Activated naive CD4-positive, alpha-beta T cell treated with Interleukin-2 at 50 U/mL for 16 hours (primary cell): ENCODE measurements at regions not wholly inside any gene's neighbourhood (a gene's known extent, or its start where the extent isn't known, plus 50 kb on each side); places are given as distances from the start of the nearest gene placed in this dataset.

Experiments
- DNase-seq: peaks from one replicate; pipeline ENCODE4 v3.0.0-alpha.2; 2020

DNA sequence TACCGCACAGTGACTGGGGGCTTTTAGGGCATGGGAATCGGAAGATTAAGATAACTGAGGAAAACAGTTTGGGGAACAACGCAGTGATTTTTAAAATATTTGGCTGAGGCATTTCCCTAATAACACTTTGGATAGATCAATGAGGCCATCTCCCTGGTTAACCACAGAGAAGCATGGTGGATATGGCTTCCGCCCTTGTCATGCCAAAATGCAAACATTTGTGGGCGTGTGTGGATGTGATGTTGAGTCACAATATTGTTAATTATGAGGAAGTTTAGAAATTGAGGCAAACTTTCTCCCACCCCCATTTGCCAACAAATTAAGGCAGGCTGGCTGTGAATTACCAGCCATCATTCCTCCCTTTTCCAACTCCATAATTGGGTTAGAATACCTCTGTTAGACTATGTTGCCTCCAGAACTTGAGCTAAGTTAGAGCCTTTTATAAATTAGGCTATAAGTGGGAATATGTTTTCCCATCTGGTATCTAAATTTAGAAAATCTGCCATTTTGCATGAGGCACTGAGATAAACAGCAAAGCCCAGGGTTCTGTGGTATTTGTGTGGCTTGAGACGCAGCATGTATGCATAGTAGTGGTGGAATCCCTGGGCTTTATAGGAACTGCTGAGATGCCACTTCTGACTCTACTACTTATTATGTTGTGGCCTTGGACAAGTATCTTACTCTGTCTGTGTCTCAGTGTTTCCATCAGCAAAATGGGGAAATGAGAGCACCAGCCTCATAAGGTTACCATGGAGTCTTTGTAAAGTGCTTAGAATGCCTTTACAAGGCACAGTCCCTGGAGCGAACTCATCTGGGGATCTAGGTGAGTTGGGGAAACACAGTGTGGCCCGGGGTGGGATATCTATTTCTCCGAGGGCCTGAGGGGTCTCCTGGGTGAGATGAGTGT, 154.6 kb downstream of the C1orf94 start:
- DNase-seq: no peak

DNA sequence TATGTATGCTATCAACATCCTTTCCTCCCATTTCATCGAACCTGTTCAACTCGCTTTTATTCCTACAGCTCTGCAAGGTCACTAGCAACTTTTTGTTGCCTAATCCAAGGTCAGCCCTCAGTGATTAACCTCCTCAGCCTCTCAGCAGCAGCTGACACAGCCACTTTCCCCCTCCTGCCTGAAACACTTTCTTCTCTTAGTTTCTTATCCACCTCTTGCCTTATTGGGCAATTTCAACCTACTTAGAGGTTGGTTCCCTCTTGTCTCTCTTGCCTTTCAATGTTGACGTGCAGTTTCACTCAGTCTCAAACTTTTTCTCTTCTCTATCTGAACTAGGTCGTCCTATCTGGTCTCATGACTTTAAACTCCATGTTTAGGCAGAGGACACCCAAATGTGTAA, 156.3 kb downstream of the C1orf94 start:
- no peak for DNase-seq

DNA sequence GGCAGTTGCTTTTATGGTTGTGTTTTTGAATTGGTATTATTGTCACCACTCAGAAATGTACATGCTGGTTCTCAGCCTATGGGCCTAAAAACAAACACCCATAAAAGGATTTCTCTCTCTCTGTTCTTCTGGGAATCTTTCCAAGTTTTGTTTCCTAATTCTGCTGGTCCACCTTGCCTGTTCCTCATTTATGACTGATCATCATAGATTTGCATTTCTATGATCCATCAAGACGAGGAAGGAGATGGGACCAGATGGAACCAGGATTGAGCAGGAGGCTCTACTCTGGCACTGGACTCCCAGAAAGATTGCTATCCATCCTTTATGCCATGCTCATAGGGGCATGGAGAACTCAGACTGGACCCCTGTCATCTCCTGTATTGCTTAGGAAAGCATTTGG, 162.2 kb downstream of the C1orf94 start:
- DNase-seq: no peak

DNA sequence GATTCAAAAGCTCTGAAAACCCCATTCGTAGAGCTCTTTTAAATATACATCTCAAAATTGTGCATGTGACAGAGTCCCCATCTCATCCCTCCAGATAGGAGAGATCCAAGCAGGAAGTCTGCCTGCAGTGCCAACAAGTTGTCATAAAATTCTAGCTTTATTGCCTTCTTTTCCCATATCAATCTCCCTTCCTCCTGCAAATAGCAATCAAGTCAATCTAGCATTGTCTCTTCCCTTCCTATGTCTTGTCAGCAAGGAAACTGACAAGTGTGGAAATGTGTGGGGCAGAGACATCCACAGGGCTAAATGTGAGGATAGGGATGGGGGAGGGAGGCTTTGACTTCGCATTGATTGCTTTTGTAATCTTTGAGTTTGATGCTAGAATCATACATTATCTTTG, 165.2 kb downstream of the C1orf94 start:
- DNase-seq: no peak

DNA sequence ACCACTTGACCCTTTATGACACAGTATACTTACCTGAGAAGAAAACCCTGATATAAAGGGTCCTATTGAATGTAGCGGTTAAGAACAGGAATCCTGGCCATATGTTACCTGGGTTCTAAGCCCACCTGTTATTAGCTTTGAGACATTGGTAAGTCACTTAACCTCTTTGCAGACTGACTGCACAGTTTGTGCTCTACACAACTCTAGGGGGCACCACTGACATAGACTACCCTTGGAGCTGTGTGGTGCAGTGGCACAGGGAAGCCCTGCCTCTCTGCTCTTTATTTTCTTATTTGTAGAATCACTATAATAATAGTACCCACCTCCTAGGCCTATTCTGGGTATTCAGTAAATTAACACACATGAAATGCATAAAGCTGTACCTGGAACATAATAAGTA, 165.6 kb downstream of the C1orf94 start:
- DNase-seq: no peak

DNA sequence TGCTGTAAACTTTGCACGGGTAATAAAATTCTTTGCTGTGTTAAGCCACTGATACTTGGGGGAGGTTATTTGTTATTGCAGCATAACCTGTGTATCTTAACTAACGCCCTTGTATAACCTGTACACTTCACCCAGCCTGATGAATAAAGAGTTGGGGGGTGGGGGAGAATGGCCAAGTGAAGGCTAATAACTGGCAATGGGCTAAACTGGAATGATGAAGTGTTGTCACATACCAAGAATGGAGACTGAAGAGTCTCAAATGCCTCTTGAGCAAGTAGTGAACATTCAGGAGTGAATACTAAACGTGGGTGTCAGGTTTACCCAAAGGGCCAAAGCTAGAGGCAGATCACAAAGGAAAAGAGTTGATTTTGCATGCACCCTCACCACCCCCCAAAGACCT, 169.4 kb downstream of the C1orf94 start:
- DNase-seq: no peak

DNA sequence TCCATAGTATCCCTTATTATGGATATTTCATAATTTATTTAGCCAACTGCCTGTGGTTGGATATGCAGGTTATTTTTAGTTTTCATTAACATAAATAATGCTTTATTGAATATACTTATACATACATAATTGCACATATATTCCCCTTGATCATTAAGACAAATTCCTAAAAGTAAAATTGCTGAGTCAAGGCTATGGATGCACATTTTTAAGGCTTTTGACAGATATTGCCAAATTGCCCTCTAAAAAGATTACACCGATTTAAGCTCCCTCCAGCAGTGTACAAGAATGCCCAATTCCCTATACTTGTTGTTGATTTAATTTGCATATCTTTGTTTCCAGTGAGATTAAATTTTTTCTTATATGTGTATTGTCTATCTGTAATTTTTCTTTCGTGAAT, 176.7 kb downstream of the C1orf94 start:
- DNase-seq: no peak

DNA sequence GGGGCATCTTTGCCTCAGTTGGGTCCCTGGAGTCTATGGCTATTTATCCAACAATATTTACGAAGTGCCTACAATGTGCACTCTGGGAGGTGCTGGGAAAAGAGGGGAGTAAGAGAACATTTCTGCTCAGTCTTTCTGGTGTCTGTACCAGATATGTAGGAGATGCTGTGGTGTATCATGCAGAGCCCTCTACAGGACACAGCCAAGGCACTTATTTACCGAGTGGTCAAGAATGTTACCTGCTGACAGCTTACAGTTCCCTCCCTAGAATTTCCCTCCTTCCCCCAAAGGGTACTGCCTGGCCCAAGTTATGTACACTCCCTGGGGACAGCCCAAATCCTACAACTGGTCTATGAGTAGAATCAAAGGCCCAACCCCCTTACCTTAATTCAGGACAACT, 177.7 kb downstream of the C1orf94 start:
- DNase-seq: no peak

DNA sequence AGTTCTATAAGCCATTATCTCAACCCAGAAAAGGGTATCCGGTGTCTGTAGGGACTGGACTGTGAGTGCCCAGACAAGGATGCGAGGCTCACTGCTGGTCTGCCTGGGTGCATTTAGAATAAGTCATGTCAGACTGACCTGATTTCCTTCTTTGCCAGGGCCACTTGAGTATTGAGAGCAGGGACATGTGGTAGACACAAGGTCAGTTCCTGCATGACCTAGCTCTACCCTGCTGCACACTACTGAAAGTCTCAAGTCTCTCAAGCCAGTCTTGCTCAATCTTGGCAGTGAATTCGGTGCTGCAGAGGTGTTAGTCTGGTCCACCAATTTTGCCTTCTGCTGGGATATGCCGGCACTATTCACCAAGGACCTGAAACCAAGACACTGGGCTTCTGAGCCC, 180.1 kb downstream of the C1orf94 start:
- no peak for DNase-seq

DNA sequence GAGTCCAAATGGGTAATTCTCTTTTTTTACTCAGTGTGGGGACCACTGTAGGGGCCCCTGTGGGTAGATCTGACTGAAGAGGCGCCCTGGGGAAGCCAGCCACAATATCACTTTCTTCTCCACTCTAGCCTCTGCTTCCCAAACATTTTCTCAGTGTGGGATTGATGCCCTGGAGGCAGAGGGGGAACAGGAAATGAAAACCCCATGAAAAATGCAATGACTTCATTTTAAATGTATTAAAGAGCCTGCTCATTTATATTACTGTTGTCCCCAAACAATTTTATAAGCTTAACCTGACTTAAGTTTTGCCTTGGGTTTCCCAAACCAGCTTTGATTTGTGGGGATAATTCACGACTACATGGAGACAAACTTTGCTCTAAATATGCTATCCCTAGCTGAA, 181.9 kb downstream of the C1orf94 start:
- no peak for DNase-seq

DNA sequence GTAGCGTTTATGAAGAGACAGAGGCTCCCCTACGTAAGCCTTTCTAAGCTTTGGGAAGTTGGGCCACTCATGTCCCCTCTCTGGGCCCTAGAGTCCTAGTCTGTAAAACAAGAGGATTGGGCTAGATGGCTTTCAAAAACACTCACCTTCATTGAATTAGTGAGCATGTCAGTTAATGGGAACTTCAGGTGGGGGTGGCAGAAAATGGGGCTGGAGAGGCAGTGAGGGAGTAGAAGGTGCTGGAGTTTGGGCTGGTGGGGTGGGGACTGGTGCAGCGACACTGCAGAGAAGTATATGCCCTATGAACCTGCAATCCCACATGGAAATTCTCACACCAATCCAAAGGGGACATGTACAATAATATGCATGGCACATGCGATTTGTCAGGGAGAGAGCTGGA, 182.7 kb downstream of the C1orf94 start:
- no peak for DNase-seq

DNA sequence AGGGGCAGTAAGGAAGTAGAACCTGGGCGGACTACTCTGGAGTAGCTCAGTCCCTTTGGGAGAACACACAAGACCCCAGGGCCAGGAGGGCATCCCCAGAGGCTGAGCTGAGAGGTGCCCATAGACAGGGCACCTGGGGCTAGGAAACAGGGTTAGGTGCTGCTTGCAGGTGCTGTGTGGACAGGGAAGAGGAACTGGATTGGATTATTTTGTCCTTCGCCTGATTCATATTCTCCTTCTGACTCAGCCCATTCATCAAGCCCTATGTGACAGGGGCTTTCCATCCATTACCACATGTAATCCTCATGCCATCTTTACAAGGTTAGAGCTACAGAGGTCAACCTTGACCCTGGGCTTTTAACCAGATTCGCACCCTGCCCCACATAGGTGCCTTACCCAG, 183.9 kb downstream of the C1orf94 start:
- DNase-seq: no peak

DNA sequence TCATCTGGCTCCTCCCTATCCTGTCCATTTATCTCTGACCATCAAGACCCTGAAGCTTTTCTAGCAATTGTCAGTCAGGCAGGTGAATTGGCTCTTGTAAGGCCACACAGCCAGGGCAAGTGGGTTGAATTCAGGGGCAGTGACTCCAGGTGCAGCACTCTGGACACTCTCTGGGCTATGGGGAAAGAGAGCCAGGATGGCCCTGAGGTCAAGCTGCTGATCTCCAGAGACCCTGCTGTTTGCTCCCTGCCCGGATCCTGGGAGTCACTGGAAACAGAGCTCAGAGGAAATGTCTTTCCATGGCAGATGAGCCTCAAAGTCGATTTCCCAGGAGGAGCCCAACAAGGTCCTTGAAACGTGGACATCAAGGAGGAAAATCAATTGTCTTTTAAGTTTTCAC, 184.4 kb downstream of the C1orf94 start:
- no peak for DNase-seq

DNA sequence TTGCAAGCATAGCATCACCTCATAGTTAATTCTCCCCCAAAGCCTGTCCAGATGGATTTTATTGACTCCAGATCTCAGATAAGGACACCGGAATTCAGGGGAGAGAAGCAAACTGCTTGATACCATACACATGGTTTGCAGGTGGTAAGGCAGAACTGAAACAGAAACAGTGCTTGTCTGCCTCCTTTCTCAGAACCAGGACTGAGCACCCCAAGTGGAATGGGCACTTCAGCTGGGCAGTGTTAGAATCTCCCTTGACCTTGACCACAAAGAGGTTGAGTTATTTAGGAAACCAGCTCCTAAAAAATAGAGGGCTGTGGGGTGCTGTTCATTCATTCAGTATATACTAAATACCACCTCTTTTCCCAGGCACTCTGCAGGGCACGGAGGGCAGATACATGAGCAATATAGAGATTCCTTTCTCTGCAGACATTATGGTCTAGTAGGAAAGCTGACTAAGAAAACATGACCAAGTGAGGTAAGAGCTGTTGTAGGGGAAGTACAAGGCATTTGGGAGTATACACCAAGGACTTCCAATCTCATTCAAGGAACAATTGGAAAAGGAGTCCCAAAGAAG, 185.2 kb downstream of the C1orf94 start:
- DNase-seq: no peak

DNA sequence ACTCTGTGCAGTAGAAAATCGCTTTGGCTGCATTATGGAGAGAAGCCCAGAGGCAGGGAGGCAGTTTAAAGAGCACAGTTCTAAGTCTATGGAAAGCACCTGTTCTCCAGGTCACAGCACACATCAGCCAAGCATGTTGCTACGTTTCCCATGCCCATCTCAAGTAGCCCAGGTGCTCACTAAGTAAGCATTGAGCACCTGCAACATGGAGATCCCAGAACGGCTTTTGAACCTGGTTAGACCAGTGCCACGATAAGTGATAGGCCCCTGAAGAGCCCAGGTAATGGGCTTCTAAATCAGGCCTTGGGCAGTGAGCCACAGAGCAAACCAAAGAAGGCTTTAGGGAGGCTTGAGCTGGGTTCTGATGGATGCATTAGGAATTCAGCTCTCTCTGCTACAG, 186.2 kb downstream of the C1orf94 start:
- no peak for DNase-seq

DNA sequence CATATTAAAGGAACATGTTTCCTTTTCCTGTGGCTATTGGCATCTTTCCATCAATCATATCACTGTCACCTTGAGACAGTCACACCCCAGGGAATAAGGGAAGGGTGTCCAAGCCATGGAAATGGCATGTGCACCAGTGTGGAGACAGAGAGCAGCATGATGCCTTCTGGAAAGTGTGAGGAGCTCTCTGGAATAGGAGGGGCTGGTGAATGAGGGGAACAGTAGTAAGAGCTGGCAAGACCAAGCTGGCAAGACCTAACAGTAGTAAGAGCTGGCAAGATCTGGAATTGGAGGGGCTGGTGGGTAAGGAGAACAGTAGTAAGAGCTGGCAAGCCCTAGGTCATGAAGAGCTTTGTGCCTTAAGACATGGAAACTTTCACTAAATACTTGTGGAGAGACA, 186.7 kb downstream of the C1orf94 start:
- DNase-seq: no peak

DNA sequence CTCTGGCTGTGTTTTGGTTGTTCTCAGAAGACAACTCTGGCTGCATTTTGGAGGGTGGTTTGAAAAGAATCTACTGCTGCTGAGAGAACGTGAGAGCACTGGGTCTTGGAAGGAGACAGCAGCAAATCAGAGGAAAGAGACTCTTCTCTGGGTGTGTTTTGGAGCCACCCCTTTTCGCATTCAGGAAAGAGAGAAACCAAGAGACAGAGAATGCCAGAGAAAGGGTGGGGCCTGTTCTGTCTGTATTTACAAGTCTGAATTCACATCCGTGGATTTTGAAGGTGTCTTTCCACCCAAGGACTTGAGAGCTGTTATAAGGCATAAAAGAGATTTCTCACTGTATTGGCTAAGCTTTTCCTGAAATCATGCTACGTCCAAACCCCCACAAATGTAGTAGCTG, 187.2 kb downstream of the C1orf94 start:
- no peak for DNase-seq

DNA sequence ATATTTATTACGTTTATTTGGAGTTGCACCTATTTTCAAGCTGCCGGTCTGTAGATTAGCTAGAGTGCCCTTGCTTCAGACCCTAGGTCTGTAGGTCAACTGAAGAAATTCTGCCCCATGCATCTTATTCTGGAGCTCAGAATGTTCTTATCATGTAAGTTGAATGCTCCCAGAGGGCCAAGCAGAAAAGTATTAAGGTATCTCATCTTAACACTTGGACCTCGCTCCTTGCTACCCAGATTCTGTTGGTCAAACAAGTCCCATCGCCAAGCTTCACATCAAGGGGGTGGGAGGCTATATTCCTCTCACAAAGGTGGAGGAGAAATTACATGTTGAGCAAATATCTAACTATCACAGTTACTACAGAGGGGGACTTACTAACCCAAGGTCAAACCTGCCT, 187.7 kb downstream of the C1orf94 start:
- DNase-seq: no peak

DNA sequence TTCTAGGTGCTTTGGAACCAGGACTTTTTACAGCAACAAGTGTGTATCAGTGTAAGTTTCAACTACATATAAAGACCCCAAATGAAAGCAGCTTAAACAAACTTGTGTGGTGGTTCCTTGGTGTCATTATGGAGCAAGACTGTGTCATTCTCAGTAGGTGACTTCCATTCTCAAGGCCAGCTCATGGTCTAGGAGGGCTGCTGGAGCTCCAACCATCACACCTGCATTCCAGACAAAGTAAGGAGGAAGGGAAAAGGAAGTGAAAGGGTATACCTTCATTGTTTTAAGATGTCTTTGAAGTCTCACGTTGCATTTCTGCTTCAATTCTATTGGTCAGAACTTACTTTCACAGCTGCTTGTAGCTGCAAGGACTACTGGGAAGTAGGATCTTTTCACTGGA, 188.6 kb downstream of the C1orf94 start:
- no peak for DNase-seq

DNA sequence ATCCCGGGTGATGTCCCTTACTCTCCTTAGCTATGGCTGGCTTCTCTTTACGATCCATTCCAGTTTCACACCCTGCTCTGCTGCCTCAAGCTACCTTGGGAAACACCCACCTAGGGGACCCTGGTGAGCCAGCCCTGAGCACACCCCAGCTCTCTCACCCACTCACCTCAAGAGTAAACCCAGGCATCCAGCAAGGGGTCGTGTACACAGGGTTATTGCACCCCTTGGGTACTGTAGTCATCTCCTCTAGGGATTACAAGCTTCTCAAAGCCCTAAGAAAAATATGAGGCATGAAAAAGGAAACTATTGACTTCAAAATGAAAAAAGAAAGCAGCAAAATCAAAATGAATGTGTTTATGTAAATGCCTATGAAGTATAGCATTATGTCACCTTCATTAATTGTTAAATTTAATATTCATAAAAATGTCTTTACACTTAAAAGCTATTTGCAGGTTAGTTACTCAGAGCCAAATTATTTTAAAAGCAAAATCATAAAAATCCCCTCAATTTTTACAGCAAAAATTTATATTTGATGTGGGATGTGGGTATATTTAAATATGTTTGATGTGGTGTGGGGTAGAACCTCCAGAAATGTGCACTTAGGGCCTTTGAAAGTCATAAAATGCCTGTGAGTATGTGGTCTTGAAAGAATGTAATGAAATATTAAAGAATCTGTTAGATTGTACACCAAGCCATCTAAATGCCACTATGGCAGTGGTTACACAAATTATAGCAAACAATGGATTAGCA, 190.3 kb downstream of the C1orf94 start:
- no peak for DNase-seq

DNA sequence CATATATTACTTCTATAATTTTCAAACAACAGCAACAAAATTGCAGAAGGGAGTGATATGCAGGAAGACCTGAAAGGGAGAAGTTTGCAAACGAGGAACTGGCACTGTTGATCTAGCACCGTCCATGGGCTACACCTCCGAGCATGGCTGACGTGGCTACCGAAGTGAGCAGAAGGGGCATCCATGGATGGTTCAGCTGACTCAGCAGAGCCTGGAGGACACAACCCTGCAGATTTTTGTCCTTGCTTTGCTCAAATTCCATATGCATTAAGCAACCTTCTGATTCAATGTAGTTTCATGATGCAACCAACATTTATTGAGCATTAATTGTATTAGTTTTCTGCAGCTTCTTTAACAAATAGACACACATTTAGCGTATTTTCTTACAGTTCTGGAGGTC, 191.2 kb downstream of the C1orf94 start:
- DNase-seq: no peak

DNA sequence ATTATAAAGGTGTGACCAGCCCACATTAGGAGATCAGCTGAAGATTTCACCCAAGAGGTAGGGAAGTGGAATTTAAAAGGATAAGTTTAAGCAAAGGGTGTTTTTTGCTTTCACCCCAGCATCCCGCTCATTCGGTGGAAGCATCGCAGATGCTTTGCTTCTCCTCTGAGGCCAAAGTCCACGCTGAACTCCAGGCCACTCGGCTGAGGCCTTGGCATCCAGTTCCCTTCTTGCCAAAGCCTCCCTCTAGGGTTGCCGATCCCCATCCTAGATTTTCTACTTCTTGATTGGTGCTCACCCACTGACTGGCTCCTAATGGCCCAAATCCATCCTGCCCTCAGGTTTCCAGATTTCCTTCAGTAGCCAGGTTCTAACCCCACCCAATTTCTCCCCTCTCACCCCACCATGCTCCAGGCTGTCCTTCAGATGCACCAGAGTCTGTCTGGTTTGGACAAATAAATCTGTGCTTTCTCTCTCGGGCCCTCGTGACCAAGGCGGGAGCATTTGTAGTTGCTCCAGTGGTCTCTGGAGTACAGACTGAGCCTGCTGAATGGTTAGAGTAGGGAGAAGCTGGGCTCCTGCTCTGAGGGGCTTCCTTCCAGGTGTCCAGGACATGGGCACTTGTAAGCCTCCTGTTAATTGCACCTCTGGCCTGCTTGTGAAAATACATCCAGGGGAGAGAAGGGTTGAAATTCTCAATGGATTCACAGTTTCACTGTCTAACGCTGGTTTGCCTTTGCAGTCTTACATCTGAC, 193.2 kb downstream of the C1orf94 start:
- no peak for DNase-seq

DNA sequence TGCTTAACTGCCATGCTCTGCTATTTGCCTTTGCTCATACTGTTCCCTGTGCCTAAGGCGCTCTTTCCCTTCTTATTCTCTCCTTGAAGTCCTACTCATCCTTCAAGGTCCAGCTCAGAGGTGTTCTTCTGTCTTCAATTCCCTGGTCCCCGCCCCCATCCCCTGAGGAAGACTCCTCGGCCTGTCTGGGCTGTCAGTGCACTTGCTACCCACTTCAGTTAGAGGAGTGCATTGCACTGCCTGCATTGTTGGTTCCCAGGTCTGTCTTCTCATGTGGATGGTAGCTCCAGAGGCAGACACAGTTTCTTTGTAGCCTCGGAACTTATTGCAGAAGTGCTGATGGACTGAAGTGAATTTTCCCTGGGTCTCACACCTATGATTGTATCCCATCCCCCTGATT, 194.0 kb downstream of the C1orf94 start:
- DNase-seq: no peak
